DND-41 (cell line): ENCODE measurements at regions not wholly inside any gene's neighbourhood (a gene's known extent, or its start where the extent isn't known, plus 50 kb on each side); places are given as distances from the start of the nearest gene placed in this dataset.

Experiments used
- ATAC-seq: fragments of 200-7000 bp; cut with Tn5 transposase; 3 replicates; pipeline ENCODE4 v1.9.1; 2021; ENCODE audit warnings: low read depth; ENCODE audit not compliant: insufficient read depth
- DNase-seq: peaks from one replicate; pipeline ENCODE4 v3.0.0-alpha.2; 2020
- H2AFZ ChIP-seq: 2 replicates; pipeline ENCODE4 v1.6.0; 2012; ENCODE audit warnings: low read depth, low read length
- H3K27ac ChIP-seq: 2 replicates; pipeline ENCODE4 v1.5.1; 2012; ENCODE audit warnings: low read length, inconsistent platforms
- H3K27me3 ChIP-seq: fragments of 200-600 bp; sonication (generic); 2 replicates; pipeline ENCODE4 v1.6.0; 2012; ENCODE audit warnings: low read length, mild to moderate bottlenecking, inconsistent platforms; ENCODE audit not compliant: insufficient read depth, poor library complexity
- H3K36me3 ChIP-seq: 2 replicates; pipeline ENCODE4 v1.5.1; 2012; ENCODE audit warnings: low read length, inconsistent platforms; ENCODE audit not compliant: insufficient read depth
- H3K4me1 ChIP-seq: 2 replicates; pipeline ENCODE4 v1.5.1; 2012; ENCODE audit warnings: mild to moderate bottlenecking, low read length; ENCODE audit not compliant: insufficient read depth
- H3K4me2 ChIP-seq: 2 replicates; pipeline ENCODE4 v1.6.0; 2012; ENCODE audit warnings: mild to moderate bottlenecking, moderate library complexity, low read length, inconsistent platforms; ENCODE audit not compliant: insufficient read depth
- H3K4me3 ChIP-seq, 2 experiments: fragments of 200-600 bp in 1 of 2; shearing (Covaris generic) in 1 of 2; 2 replicates each; pipeline ENCODE4 v1.5.1; 2012 to 2016; ENCODE audit warnings: inconsistent platforms in 2 of 2, low read length in 2 of 2, mild to moderate bottlenecking in 2 of 2, low read depth in 1 of 2, moderate library complexity in 1 of 2
- H3K79me2 ChIP-seq: 2 replicates; pipeline ENCODE4 v1.6.0; 2012; ENCODE audit warnings: low read length, inconsistent platforms; ENCODE audit not compliant: insufficient read depth
- H3K9ac ChIP-seq: 2 replicates; pipeline ENCODE4 v1.6.0; 2012; ENCODE audit warnings: low read depth, mild to moderate bottlenecking, inconsistent platforms, low read length, moderate library complexity
- H3K9me3 ChIP-seq: 2 replicates; pipeline ENCODE4 v1.5.1; 2012; ENCODE audit warnings: low read length, moderate library complexity, mild to moderate bottlenecking, inconsistent platforms; ENCODE audit not compliant: insufficient read depth, severe bottlenecking
- H4K20me1 ChIP-seq: 2 replicates; pipeline ENCODE4 v1.6.0; 2012; ENCODE audit warnings: low read length; ENCODE audit not compliant: insufficient read depth
- EZH2 ChIP-seq: IDR thresholded peaks from 3 replicates; pipeline ENCODE4 v1.6.1; 2012; ENCODE audit warnings: borderline replicate concordance, low read depth, mild to moderate bottlenecking, moderate library complexity, low read length, inconsistent platforms; ENCODE audit not compliant: severe bottlenecking
- TF ChIP-seq, protein P1 (sequence below): IDR thresholded peaks from 2 replicates; pipeline ENCODE4 v1.5.1; 2012; ENCODE audit warnings: borderline replicate concordance, low read length, moderate library complexity, mild to moderate bottlenecking; ENCODE audit not compliant: poor library complexity, severe bottlenecking; ENCODE audit errors: extremely low read depth

DNA sequence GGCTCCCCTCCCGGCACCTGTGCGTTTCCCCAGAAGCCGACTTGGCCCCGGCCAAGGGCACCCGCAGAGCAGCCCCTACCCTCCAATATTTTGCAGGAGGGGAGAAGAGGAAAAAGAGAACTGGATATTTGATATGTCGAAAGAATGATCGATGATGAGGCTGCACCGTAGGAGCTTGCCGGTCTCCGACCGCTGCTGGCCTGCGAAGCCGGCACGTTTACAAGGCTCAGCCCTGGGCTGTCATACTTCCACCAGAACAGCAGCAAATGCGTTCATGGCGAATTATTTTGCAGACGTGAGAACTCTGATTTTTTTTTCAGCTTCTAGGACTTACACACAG lies 296.7 kb downstream of the TFAP2C start:
- Histone ChIP-seq H3K4me3 (no peak overlapping the region), H4K20me1 (no peaks in the 10 kb centered on the region), H3K27ac (no peak overlapping the region), H3K9ac (no peak overlapping the region), H3K79me2 (no peaks in the 10 kb centered on the region), H3K9me3 (no peaks in the 10 kb centered on the region), H3K4me1 (no peaks in the 10 kb centered on the region), H2AFZ (no peak overlapping the region), H3K36me3 (no peaks in the 10 kb centered on the region), H3K27me3 (peaks cover 11% of the 10 kb centered on the region), H3K4me2 (no peak overlapping the region)
- ATAC-seq (no peak), DNase-seq (no peak)
- TF ChIP-seq, protein P1, sequence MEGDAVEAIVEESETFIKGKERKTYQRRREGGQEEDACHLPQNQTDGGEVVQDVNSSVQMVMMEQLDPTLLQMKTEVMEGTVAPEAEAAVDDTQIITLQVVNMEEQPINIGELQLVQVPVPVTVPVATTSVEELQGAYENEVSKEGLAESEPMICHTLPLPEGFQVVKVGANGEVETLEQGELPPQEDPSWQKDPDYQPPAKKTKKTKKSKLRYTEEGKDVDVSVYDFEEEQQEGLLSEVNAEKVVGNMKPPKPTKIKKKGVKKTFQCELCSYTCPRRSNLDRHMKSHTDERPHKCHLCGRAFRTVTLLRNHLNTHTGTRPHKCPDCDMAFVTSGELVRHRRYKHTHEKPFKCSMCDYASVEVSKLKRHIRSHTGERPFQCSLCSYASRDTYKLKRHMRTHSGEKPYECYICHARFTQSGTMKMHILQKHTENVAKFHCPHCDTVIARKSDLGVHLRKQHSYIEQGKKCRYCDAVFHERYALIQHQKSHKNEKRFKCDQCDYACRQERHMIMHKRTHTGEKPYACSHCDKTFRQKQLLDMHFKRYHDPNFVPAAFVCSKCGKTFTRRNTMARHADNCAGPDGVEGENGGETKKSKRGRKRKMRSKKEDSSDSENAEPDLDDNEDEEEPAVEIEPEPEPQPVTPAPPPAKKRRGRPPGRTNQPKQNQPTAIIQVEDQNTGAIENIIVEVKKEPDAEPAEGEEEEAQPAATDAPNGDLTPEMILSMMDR, result no peak
- no peak for TF ChIP-seq EZH2

DNA sequence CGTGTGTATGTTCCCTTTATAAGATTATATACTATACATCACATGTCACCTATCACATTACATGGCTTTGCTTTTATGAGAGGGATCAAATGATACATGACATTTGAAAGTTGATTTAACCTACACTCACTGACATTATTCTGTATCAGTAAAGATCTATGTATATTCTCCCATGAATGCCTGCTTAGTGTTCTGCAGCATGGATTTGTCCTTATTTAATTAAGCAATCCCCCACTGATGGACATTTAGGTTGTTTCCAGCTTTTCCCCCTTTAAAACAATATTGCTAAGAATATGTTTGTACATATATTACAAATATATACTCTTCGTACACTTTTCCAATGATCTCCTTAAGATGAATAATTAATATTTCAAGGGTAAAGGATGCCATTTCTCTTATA lies 297.4 kb downstream of the TFAP2C start:
- H3K27ac ChIP-seq, result no peak overlapping the region
- no peak for TF ChIP-seq EZH2
- TF ChIP-seq, protein P1, result no peak
- H3K4me2 ChIP-seq, result no peak overlapping the region
- ATAC-seq, result no peak
- H3K27me3 ChIP-seq, result peaks cover 11% of the 10 kb centered on the region
- H4K20me1 ChIP-seq, result no peaks in the 10 kb centered on the region
- no peak for DNase-seq
- no peak overlapping the region for H3K9ac ChIP-seq
- no peaks in the 10 kb centered on the region for H3K4me1 ChIP-seq
- no peaks in the 10 kb centered on the region for H3K9me3 ChIP-seq
- no peaks in the 10 kb centered on the region for H3K79me2 ChIP-seq
- H3K36me3 ChIP-seq, result no peaks in the 10 kb centered on the region
- H3K4me3 ChIP-seq, result no peak overlapping the region
- H2AFZ ChIP-seq, result no peak overlapping the region

DNA sequence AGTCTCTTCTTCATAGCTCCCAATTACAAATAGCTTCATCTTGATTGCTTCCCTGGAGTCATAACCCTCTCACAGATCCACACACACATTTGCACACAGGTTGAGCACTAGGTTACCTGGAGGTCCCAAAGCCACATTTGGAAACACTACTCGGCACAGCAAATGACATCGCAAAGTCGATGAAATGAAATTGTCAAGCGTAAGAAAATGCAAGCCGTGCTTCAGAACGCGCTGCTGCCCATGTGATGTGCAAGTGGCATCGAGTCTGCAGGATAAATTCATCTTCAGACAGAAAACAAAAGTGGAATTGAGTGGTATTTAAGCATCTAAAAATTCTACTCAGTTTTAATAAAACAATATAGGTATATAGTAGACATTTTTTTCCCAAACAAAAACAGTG lies 298.0 kb downstream of the TFAP2C start:
- Histone ChIP-seq H3K4me1 (no peaks in the 10 kb centered on the region), H2AFZ (no peak overlapping the region), H3K36me3 (no peaks in the 10 kb centered on the region), H3K27ac (no peak overlapping the region), H3K9ac (no peak overlapping the region), H3K4me3 (no peak overlapping the region), H3K9me3 (no peaks in the 10 kb centered on the region), H3K79me2 (no peaks in the 10 kb centered on the region), H3K27me3 (peaks cover 11% of the 10 kb centered on the region), H3K4me2 (no peak overlapping the region), H4K20me1 (no peaks in the 10 kb centered on the region)
- no peak for ATAC-seq
- DNase-seq, result no peak
- TF ChIP-seq, protein P1, result no peak
- TF ChIP-seq EZH2, result no peak

DNA sequence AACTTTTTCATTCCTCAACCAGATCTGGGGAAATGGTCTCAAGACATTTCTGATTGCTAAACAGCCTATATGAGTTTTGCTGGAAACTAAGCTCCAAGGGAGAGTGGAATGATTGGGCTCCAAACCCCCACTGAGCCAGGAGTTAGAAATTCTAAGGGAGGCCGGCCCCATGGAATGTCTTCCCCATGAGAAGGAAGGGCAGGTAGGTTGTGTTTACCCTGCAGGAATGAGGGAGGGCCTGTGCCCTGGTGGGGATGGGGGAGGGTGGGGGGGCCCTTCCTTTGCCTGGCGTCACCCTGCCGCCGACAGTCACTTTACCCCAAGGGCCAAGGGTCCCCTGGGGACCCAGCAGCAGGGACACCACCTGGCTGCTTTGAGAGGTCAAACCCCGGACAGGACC lies 298.9 kb downstream of the TFAP2C start:
- Histone ChIP-seq H3K27ac (no peak overlapping the region), H3K9ac (no peak overlapping the region), H3K27me3 (peaks cover 11% of the 10 kb centered on the region)

More for the DNA sequence above, 298.9 kb downstream of the TFAP2C start:
- H3K4me3 ChIP-seq, result no peak overlapping the region
- no peaks in the 10 kb centered on the region for H3K36me3 ChIP-seq
- H3K4me1 ChIP-seq, result no peaks in the 10 kb centered on the region
- no peak for ATAC-seq
- DNase-seq, result no peak
- no peak for TF ChIP-seq EZH2
- TF ChIP-seq, protein P1, result no peak
- no peaks in the 10 kb centered on the region for H4K20me1 ChIP-seq
- H3K79me2 ChIP-seq, result no peaks in the 10 kb centered on the region
- no peaks in the 10 kb centered on the region for H3K9me3 ChIP-seq
- H2AFZ ChIP-seq, result no peak overlapping the region
- no peak overlapping the region for H3K4me2 ChIP-seq
